OCI-LY7 (cell line): ENCODE measurements at regions not wholly inside any gene's neighbourhood (a gene's known extent, or its start where the extent isn't known, plus 50 kb on each side); places are given as distances from the start of the nearest gene placed in this dataset.

ENCODE experiments used
- BruUV-seq: library from RNA; stranded (reverse); fragments of 400-500 nt; replicated peaks from 2 replicates; lab custom pipeline; 2021; lab: Mats Ljungman, UMichigan
- CTCF ChIA-PET: fragments of 300-600 bp; sonication (Branson Sonifier 250); formaldehyde crosslinking; loops from one replicate; lab custom pipeline; 2022; ENCODE audit warnings: antibody characterized with exemption; ENCODE audit not compliant: unreplicated experiment; lab: Charles Lee
- POLR2A ChIA-PET: fragments of 300-600 bp; sonication (Branson Sonifier 250); formaldehyde crosslinking; loops from one replicate; lab custom pipeline; 2022; ENCODE audit warnings: antibody characterized with exemption; lab: Charles Lee
- DNase-seq: peaks from one replicate; pipeline ENCODE4 v3.0.0-alpha.2; 2015; ENCODE audit warnings: low spot score
- H2AFZ ChIP-seq: fragments of 200-600 bp; sonication (generic), shearing (Covaris generic); 2 replicates; pipeline ENCODE4 v1.6.1; 2014; ENCODE audit warnings: mild to moderate bottlenecking, antibody characterized with exemption, low read length, moderate library complexity
- H3K27ac ChIP-seq: fragments of 200-600 bp; sonication (generic); 2 replicates; pipeline ENCODE4 v1.5.1; 2014; ENCODE audit warnings: mixed run types, low read depth, mild to moderate bottlenecking, moderate library complexity, low read length, inconsistent platforms; ENCODE audit not compliant: poor library complexity, severe bottlenecking
- H3K36me3 ChIP-seq: fragments of 200-600 bp; sonication (generic); 2 replicates; pipeline ENCODE4 v1.6.1; 2014; ENCODE audit warnings: mild to moderate bottlenecking, antibody characterized with exemption, low read length, moderate library complexity, mixed read lengths; ENCODE audit not compliant: insufficient read depth
- H3K4me1 ChIP-seq: fragments of 200-600 bp; sonication (generic); 2 replicates; pipeline ENCODE4 v1.5.1; 2014; ENCODE audit warnings: mild to moderate bottlenecking, low read length; ENCODE audit not compliant: insufficient read depth, poor library complexity, severe bottlenecking
- H3K4me2 ChIP-seq: fragments of 200-600 bp; sonication (generic); 2 replicates; pipeline ENCODE4 v1.6.1; 2014; ENCODE audit warnings: mild to moderate bottlenecking, low read length
- H3K4me3 ChIP-seq: fragments of 200-600 bp; sonication (generic); 2 replicates; pipeline ENCODE4 v1.5.1; 2014; ENCODE audit warnings: mild to moderate bottlenecking, low read depth, low read length; ENCODE audit not compliant: poor library complexity, severe bottlenecking
- H3K79me2 ChIP-seq: fragments of 200-600 bp; sonication (generic); 2 replicates; pipeline ENCODE4 v1.6.1; 2016; ENCODE audit warnings: low read depth, mild to moderate bottlenecking, low read length, moderate library complexity, mixed read lengths; ENCODE audit not compliant: insufficient read depth
- H3K9me2 ChIP-seq: fragments of 200-600 bp; sonication (generic); 2 replicates; pipeline ENCODE4 v1.6.1; 2016; ENCODE audit warnings: mild to moderate bottlenecking, low read length, mixed read lengths; ENCODE audit not compliant: insufficient read depth
- H3K9me3 ChIP-seq: fragments of 200-600 bp; sonication (generic); 2 replicates; pipeline ENCODE4 v1.6.1; 2014; ENCODE audit warnings: mild to moderate bottlenecking, mixed run types, low read length, mixed read lengths
- H4K20me1 ChIP-seq: fragments of 200-600 bp; sonication (generic); 2 replicates; pipeline ENCODE4 v1.6.1; 2014; ENCODE audit warnings: mild to moderate bottlenecking, antibody characterized with exemption, low read length, moderate library complexity, mixed read lengths; ENCODE audit not compliant: insufficient read depth
- EZH2phosphoT487 ChIP-seq: fragments of 200-600 bp; sonication (generic); IDR thresholded peaks from 2 replicates; pipeline ENCODE4 v1.6.1; 2018; ENCODE audit warnings: low read depth, borderline replicate concordance, mild to moderate bottlenecking, mixed run types, antibody characterized with exemption, low read length, moderate library complexity, mixed read lengths
- intact Hi-C: fragments of 100-400 bp; cut with micrococcal nuclease; formaldehyde crosslinking; loops from one replicate; pipeline ENCODE4 v1.10.0; 2022; ENCODE audit not compliant: unreplicated experiment
- TF ChIP-seq, protein P1 (sequence below): fragments of 200-600 bp; sonication (generic); conservative IDR thresholded peaks from 2 replicates; pipeline ENCODE4 v1.5.1; 2014; ENCODE audit warnings: mild to moderate bottlenecking, antibody characterized with exemption, low read length, moderate library complexity, mixed read lengths

GRCh38 chr15:52960283-52960682 is 170.1 kb upstream of the ONECUT1 start:
- no peak overlapping the region for H3K27ac ChIP-seq
- no peaks in the 10 kb centered on the region for H3K9me2 ChIP-seq
- no peaks in the 10 kb centered on the region for H4K20me1 ChIP-seq
- H3K4me2 ChIP-seq, result no peak overlapping the region
- no peaks in the 10 kb centered on the region for H3K79me2 ChIP-seq
- no peak for DNase-seq
- BruUV-seq, result no TSS peak
- H2AFZ ChIP-seq, result no peak overlapping the region
- H3K36me3 ChIP-seq, result no peaks in the 10 kb centered on the region
- POLR2A ChIA-PET, result interaction anchor here (0.6 kb wide), 1 partner anchor 1236 kb away, joined by 3 read pairs; no protein-coding TSS in a partner anchor
- no peaks in the 10 kb centered on the region for H3K9me3 ChIP-seq
- H3K4me1 ChIP-seq, result no peaks in the 10 kb centered on the region
- H3K4me3 ChIP-seq, result no peak overlapping the region
- CTCF ChIA-PET, result no interaction called here
- TF ChIP-seq EZH2phosphoT487, result no peak
- TF ChIP-seq, protein P1, sequence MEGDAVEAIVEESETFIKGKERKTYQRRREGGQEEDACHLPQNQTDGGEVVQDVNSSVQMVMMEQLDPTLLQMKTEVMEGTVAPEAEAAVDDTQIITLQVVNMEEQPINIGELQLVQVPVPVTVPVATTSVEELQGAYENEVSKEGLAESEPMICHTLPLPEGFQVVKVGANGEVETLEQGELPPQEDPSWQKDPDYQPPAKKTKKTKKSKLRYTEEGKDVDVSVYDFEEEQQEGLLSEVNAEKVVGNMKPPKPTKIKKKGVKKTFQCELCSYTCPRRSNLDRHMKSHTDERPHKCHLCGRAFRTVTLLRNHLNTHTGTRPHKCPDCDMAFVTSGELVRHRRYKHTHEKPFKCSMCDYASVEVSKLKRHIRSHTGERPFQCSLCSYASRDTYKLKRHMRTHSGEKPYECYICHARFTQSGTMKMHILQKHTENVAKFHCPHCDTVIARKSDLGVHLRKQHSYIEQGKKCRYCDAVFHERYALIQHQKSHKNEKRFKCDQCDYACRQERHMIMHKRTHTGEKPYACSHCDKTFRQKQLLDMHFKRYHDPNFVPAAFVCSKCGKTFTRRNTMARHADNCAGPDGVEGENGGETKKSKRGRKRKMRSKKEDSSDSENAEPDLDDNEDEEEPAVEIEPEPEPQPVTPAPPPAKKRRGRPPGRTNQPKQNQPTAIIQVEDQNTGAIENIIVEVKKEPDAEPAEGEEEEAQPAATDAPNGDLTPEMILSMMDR, result no peak
- intact Hi-C loops, result no loop called here

DNA sequence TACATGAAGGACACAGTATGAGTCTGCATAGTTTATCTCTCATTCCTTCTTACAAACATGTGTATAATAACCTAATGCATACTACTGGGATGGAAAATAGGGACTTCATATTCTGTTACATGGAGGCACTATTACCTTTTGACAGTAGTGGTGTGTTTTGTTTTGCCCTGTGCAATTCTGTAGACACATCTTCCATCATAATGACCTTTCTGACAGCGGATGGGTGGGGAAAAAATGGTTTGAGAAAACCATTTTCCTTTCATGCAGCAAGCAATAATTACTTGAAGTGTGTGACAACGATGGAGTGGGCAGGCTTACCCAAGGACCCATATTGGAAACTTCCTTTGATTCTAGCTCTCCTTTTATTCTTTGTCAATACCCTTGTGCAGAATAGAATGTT is 153.6 kb upstream of the ONECUT1 start:
- CTCF ChIA-PET, result no interaction called here
- no peak for DNase-seq
- Histone ChIP-seq H3K79me2 (no peaks in the 10 kb centered on the region), H3K4me3 (no peak overlapping the region), H3K9me3 (no peaks in the 10 kb centered on the region), H3K4me2 (no peak overlapping the region), H3K36me3 (no peaks in the 10 kb centered on the region), H3K4me1 (no peaks in the 10 kb centered on the region), H3K27ac (no peak overlapping the region), H4K20me1 (no peaks in the 10 kb centered on the region), H3K9me2 (no peaks in the 10 kb centered on the region), H2AFZ (no peak overlapping the region)
- no TSS peak for BruUV-seq
- POLR2A ChIA-PET, result no interaction called here
- TF ChIP-seq, protein P1, result no peak
- TF ChIP-seq EZH2phosphoT487, result no peak
- intact Hi-C loops, result no loop called here

DNA sequence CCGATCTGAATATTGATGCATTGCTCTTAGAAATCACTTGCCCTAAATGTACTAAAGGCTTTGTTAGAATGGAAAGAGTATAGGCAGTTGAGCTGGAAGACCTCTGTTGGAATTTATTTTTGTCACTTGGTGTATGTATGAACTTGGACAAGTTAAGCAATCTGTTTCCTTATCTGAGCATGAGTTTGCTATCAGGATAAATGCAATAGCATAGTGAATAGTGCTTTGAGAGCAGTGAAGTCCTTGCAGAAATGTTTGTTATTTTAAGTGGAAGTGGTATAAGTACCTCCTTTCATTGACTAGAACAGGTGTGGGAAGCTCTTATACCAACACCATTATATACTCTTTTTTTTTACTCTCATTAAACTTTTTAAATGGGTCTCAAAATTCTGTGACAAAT is 146.4 kb upstream of the ONECUT1 start:
- Histone ChIP-seq H3K27ac (no peak overlapping the region), H2AFZ (no peak overlapping the region), H3K79me2 (no peaks in the 10 kb centered on the region), H3K4me2 (no peak overlapping the region), H3K4me1 (no peaks in the 10 kb centered on the region), H3K9me3 (no peaks in the 10 kb centered on the region), H3K9me2 (no peaks in the 10 kb centered on the region), H3K4me3 (no peak overlapping the region), H4K20me1 (no peaks in the 10 kb centered on the region), H3K36me3 (no peaks in the 10 kb centered on the region)
- no peak for DNase-seq
- intact Hi-C loops, result no loop called here
- ChIA-PET POLR2A (interaction anchor here (1.6 kb wide), 1 partner anchor 20 kb away, joined by 4 read pairs; no protein-coding TSS in a partner anchor), CTCF (no interaction called here)
- BruUV-seq, result no TSS peak
- TF ChIP-seq, protein P1, result no peak
- TF ChIP-seq EZH2phosphoT487, result no peak
